HEK293 (cell line): ENCODE measurements at regions not wholly inside any gene's neighbourhood (a gene's known extent, or its start where the extent isn't known, plus 50 kb on each side); places are given as distances from the start of the nearest gene placed in this dataset.
"Not testable (repeated sequence)": the region's sequence is repeated elsewhere in the genome, so short reads cannot be mapped to it uniquely, and the experiment has no call there.

ENCODE experiments used
- MYNN ChIP-seq: fragments of 450-650 bp; formaldehyde crosslinking; IDR thresholded peaks from 2 replicates; pipeline ENCODE4 v1.5.1; 2016; ENCODE audit warnings: missing biosample characterization, missing genetic modification characterization, borderline replicate concordance
- ZNF837 ChIP-seq: fragments of 450-650 bp; formaldehyde crosslinking; IDR thresholded peaks from 2 replicates; pipeline ENCODE4 v1.5.1; 2016; ENCODE audit warnings: missing biosample characterization, missing genetic modification characterization
- TF ChIP-seq, protein P1 (sequence below): fragments of 450-650 bp; formaldehyde crosslinking; IDR thresholded peaks from 2 replicates; pipeline ENCODE4 v1.5.1; 2016; ENCODE audit warnings: missing biosample characterization, missing genetic modification characterization, borderline replicate concordance
- TF ChIP-seq, protein P2 (sequence below): fragments of 450-650 bp; formaldehyde crosslinking; IDR thresholded peaks from 2 replicates; pipeline ENCODE4 v1.5.1; 2016; ENCODE audit warnings: missing biosample characterization, missing genetic modification characterization

DNA sequence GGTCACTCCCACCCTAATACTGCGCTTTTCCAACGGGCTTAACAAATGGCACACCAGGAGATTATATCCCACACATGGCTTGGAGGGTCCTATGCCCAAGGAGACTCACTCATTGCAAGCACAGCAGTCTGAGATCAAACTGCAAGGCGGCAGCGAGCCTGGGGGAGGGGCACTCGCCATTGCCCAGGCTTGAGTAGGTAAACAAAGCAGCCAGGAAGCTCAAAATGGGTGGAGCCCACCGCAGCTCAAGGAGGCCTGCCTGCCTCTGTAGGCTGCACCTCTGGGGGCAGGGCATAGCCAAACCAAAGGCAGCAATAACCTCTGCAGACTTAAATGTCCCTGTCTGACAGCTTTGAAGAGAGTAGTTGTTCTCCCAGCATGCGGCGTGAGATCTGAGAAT is 210.8 kb upstream of the MGAT5 start:
- TF ChIP-seq, protein P1, sequence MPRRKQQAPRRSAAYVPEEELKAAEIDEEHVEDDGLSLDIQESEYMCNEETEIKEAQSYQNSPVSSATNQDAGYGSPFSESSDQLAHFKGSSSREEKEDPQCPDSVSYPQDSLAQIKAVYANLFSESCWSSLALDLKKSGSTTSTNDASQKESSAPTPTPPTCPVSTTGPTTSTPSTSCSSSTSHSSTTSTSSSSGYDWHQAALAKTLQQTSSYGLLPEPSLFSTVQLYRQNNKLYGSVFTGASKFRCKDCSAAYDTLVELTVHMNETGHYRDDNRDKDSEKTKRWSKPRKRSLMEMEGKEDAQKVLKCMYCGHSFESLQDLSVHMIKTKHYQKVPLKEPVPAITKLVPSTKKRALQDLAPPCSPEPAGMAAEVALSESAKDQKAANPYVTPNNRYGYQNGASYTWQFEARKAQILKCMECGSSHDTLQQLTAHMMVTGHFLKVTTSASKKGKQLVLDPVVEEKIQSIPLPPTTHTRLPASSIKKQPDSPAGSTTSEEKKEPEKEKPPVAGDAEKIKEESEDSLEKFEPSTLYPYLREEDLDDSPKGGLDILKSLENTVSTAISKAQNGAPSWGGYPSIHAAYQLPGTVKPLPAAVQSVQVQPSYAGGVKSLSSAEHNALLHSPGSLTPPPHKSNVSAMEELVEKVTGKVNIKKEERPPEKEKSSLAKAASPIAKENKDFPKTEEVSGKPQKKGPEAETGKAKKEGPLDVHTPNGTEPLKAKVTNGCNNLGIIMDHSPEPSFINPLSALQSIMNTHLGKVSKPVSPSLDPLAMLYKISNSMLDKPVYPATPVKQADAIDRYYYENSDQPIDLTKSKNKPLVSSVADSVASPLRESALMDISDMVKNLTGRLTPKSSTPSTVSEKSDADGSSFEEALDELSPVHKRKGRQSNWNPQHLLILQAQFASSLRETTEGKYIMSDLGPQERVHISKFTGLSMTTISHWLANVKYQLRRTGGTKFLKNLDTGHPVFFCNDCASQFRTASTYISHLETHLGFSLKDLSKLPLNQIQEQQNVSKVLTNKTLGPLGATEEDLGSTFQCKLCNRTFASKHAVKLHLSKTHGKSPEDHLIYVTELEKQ (tag by site-specific recombination) = not testable (repeated sequence)
- not testable (repeated sequence) for TF ChIP-seq ZNF837, MYNN (tag by site-specific recombination)
- TF ChIP-seq, protein P2, sequence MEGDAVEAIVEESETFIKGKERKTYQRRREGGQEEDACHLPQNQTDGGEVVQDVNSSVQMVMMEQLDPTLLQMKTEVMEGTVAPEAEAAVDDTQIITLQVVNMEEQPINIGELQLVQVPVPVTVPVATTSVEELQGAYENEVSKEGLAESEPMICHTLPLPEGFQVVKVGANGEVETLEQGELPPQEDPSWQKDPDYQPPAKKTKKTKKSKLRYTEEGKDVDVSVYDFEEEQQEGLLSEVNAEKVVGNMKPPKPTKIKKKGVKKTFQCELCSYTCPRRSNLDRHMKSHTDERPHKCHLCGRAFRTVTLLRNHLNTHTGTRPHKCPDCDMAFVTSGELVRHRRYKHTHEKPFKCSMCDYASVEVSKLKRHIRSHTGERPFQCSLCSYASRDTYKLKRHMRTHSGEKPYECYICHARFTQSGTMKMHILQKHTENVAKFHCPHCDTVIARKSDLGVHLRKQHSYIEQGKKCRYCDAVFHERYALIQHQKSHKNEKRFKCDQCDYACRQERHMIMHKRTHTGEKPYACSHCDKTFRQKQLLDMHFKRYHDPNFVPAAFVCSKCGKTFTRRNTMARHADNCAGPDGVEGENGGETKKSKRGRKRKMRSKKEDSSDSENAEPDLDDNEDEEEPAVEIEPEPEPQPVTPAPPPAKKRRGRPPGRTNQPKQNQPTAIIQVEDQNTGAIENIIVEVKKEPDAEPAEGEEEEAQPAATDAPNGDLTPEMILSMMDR (tag by site-specific recombination) = not testable (repeated sequence)
